GM10266 (cell line): ENCODE measurements at regions not wholly inside any gene's neighbourhood (a gene's known extent, or its start where the extent isn't known, plus 50 kb on each side); places are given as distances from the start of the nearest gene placed in this dataset.

Experiments
- DNase-seq: peaks from one replicate; pipeline ENCODE4 v3.0.0; 2012; ENCODE audit errors: extremely low spot score
- CTCF ChIP-seq: IDR thresholded peaks from 2 replicates; pipeline ENCODE4 v1.5.1; 2012; ENCODE audit warnings: mild to moderate bottlenecking, low read depth; ENCODE audit not compliant: control insufficient read depth, insufficient read depth; ENCODE audit errors: missing control alignments

DNA sequence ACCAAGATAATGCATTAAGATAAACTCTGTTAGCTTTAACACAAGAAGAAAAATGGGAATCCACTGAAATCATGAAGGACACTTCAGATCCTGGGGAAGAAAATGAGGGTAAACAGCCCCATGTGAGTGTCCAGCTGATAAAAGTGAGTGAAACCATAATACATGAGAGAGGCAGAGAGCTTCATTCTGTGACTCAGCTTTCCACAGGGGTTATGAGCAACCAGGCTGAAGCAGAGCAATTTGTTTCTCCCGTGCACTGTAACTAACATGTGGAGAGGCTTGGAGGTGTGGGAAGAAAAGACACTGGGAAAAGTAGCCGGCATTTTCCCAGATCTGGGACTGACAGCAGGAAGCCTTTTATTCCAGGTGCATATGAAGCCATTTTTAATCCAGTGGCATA is 971.7 kb downstream of the ANKRD7 start:
- TF ChIP-seq CTCF = no peak
- no peak for DNase-seq

- no peak for DNase-seq
- TF ChIP-seq CTCF = no peak
Observed at GRCh38 chr7:119197172-119197876, 972.8 kb downstream of the ANKRD7 start.

- TF ChIP-seq CTCF = peak; percentile 76
- peak; percentile 22 for DNase-seq
Observed at GRCh38 chr7:119197877-119198527, 973.5 kb downstream of the ANKRD7 start.

GRCh38 chr7:119219663-119220062 is 995.2 kb downstream of the ANKRD7 start:
- no peak for TF ChIP-seq CTCF
- no peak for DNase-seq

- TF ChIP-seq CTCF = no peak
- no peak for DNase-seq
Observed at GRCh38 chr7:119223930-119224329, 999.4 kb downstream of the ANKRD7 start.

DNA sequence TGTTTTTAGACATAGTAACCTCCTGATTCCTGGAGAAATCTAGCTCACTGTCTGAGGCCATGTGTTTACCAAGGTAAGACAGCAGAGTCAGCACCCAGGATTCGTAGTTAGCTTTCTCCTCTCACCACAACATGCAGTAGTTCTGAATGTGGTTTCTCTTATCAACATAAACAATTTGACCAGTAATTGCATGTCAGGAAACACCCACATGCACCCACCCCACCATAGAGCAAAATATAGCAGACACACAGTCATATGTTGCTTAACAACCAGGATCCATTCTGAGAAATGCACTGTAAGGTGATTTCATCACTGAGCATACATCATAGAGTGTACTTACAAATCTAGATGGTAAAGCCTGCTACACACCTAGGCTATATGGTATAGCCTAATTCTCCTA is 1004.0 kb downstream of the ANKRD7 start:
- TF ChIP-seq CTCF = no peak
- DNase-seq = no peak

DNA sequence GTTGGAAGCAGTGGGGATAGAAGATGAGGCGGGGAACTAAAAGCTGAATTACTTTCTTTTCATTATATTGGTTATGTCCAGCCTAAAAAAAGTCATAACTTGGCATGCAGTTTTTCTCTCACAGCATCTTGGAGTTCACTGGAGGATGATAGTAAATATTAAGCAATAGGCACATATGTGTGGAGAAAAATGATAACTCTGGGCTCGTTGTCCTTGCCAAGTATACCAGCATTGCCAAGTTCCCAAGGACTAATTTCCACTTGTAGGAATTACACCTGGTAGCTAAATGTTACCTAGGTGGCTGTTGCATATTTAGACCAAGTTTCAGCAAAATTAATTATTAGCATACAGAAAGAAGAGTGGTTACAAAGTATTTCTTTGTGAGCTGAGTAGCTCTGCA is 1007.6 kb downstream of the ANKRD7 start:
- no peak for TF ChIP-seq CTCF
- DNase-seq = no peak
